Smooth muscle cell (in vitro differentiated cells): ENCODE measurements at regions not wholly inside any gene's neighbourhood (a gene's known extent, or its start where the extent isn't known, plus 50 kb on each side); places are given as distances from the start of the nearest gene placed in this dataset.
A peak's percentile ranks its signal among the peaks of the same experiment; 100 is the strongest.

ENCODE experiments used
- DNase-seq: peaks from one replicate; lab custom pipeline; 2025; ENCODE audit not compliant: unreplicated experiment; lab: John Stamatoyannopoulos, UW
- H2AFZ ChIP-seq: fragments of 200-600 bp; sonication (generic); 2 replicates; pipeline ENCODE4 v1.6.0; 2016; ENCODE audit warnings: antibody characterized with exemption, low read depth, mild to moderate bottlenecking
- H3F3A ChIP-seq: fragments of 200-600 bp; sonication (generic); 2 replicates; pipeline ENCODE4 v1.6.0; 2017; ENCODE audit warnings: antibody characterized with exemption, low read depth
- H3K27ac ChIP-seq: fragments of 200-600 bp; sonication (generic); 2 replicates; pipeline ENCODE4 v1.5.1; 2016; ENCODE audit warnings: low read depth, mild to moderate bottlenecking
- H3K27me3 ChIP-seq: fragments of 200-600 bp; sonication (generic); 2 replicates; pipeline ENCODE4 v1.6.1; 2016; ENCODE audit warnings: low read depth, mild to moderate bottlenecking
- H3K36me3 ChIP-seq: fragments of 200-600 bp; sonication (generic); 2 replicates; pipeline ENCODE4 v1.5.1; 2016; ENCODE audit warnings: low read depth
- H3K4me1 ChIP-seq: fragments of 200-600 bp; sonication (generic); 2 replicates; pipeline ENCODE4 v1.5.1; 2016; ENCODE audit warnings: low read depth
- H3K4me2 ChIP-seq: fragments of 200-600 bp; sonication (generic); 2 replicates; pipeline ENCODE4 v1.6.0; 2016; ENCODE audit warnings: mild to moderate bottlenecking
- H3K4me3 ChIP-seq: fragments of 200-600 bp; sonication (generic); 2 replicates; pipeline ENCODE4 v1.5.1; 2016; ENCODE audit warnings: mild to moderate bottlenecking
- H3K79me2 ChIP-seq: fragments of 200-600 bp; sonication (generic); 2 replicates; pipeline ENCODE4 v1.6.0; 2016; ENCODE audit warnings: low read depth, mild to moderate bottlenecking
- H3K9ac ChIP-seq: fragments of 200-600 bp; sonication (generic); 2 replicates; pipeline ENCODE4 v1.6.0; 2016; ENCODE audit warnings: low read depth
- H3K9me3 ChIP-seq: fragments of 200-600 bp; sonication (generic); replicated peaks from 2 replicates; pipeline ENCODE4 v1.5.1; 2016; ENCODE audit warnings: low read depth
- H4K20me1 ChIP-seq: fragments of 200-600 bp; sonication (generic); 2 replicates; pipeline ENCODE4 v1.6.0; 2016; ENCODE audit warnings: low read depth
- CTCF ChIP-seq: fragments of 200-600 bp; sonication (generic); IDR thresholded peaks from 2 replicates; pipeline ENCODE4 v1.5.1; 2017; ENCODE audit warnings: borderline replicate concordance, mild to moderate bottlenecking, antibody characterized with exemption; ENCODE audit not compliant: insufficient read depth, poor library complexity, severe bottlenecking
- WGBS: methylation state at CpG from one replicate; pipeline ENCODE4 v1.1.7; 2016; ENCODE audit warnings: low lambda C conversion rate; 5-methylcytosine and 5-hydroxymethylcytosine counted together

- DNase-seq: no peak
- H2AFZ ChIP-seq: no peak overlapping the region
- H3K4me3 ChIP-seq: no peak overlapping the region
- H3K9me3 ChIP-seq: no peaks in the 10 kb centered on the region
- no peaks in the 10 kb centered on the region for H4K20me1 ChIP-seq
- TF ChIP-seq CTCF: no peak
- H3K36me3 ChIP-seq: no peaks in the 10 kb centered on the region
- peaks cover 2% of the 10 kb centered on the region for H3F3A ChIP-seq
- no peaks in the 10 kb centered on the region for H3K27me3 ChIP-seq
- no peak overlapping the region for H3K4me2 ChIP-seq
- H3K79me2 ChIP-seq: no peaks in the 10 kb centered on the region
- H3K27ac ChIP-seq: no peak overlapping the region
- H3K4me1 ChIP-seq: no peaks in the 10 kb centered on the region
- no peak overlapping the region for H3K9ac ChIP-seq
- WGBS: 94% methylated on average over 3 of the region's 3 CpGs
Measured at GRCh38 chr10:90575125-90575524, 282.7 kb downstream of the HTR7 start.

- DNase-seq: no peak
- Histone ChIP-seq H3K79me2 (no peaks in the 10 kb centered on the region), H3K36me3 (no peaks in the 10 kb centered on the region), H3K27me3 (no peaks in the 10 kb centered on the region), H2AFZ (no peak overlapping the region), H3K9ac (no peak overlapping the region), H3F3A (peaks cover 2% of the 10 kb centered on the region), H3K4me2 (no peak overlapping the region), H4K20me1 (no peaks in the 10 kb centered on the region), H3K27ac (no peak overlapping the region), H3K9me3 (no peaks in the 10 kb centered on the region), H3K4me1 (no peaks in the 10 kb centered on the region), H3K4me3 (no peak overlapping the region)
- no peak for TF ChIP-seq CTCF
- 90% methylated on average over 1 of the region's 1 CpG for WGBS
Measured at GRCh38 chr10:90577569-90577968, 280.3 kb downstream of the HTR7 start.

GRCh38 chr10:90579602-90580242 lies 278.1 kb downstream of the HTR7 start:
- H3K79me2 ChIP-seq: no peaks in the 10 kb centered on the region
- peaks cover 2% of the 10 kb centered on the region for H3F3A ChIP-seq
- no peaks in the 10 kb centered on the region for H3K4me1 ChIP-seq
- H3K27me3 ChIP-seq: no peaks in the 10 kb centered on the region
- H4K20me1 ChIP-seq: no peaks in the 10 kb centered on the region
- H3K9me3 ChIP-seq: no peaks in the 10 kb centered on the region
- H3K4me2 ChIP-seq: no peak overlapping the region
- H3K9ac ChIP-seq: no peak overlapping the region
- H3K36me3 ChIP-seq: no peaks in the 10 kb centered on the region
- DNase-seq: no peak
- WGBS: 25% methylated on average over 1 of the region's 1 CpG
- H3K27ac ChIP-seq: peak overlapping the region; percentile 39
- peak; percentile 22 for TF ChIP-seq CTCF
- no peak overlapping the region for H3K4me3 ChIP-seq
- peak overlapping the region; percentile 4 for H2AFZ ChIP-seq

GRCh38 chr10:90583416-90583815 lies 274.4 kb downstream of the HTR7 start:
- no peak for TF ChIP-seq CTCF
- no peaks in the 10 kb centered on the region for H3K4me1 ChIP-seq
- H4K20me1 ChIP-seq: no peaks in the 10 kb centered on the region
- peaks cover 7% of the 10 kb centered on the region for H3F3A ChIP-seq
- no peak overlapping the region for H3K4me3 ChIP-seq
- H3K9me3 ChIP-seq: no peaks in the 10 kb centered on the region
- no peak overlapping the region for H3K27ac ChIP-seq
- no peak overlapping the region for H3K4me2 ChIP-seq
- WGBS: 94% methylated on average over 3 of the region's 3 CpGs
- no peak overlapping the region for H2AFZ ChIP-seq
- H3K27me3 ChIP-seq: no peaks in the 10 kb centered on the region
- no peak overlapping the region for H3K9ac ChIP-seq
- no peaks in the 10 kb centered on the region for H3K36me3 ChIP-seq
- H3K79me2 ChIP-seq: no peaks in the 10 kb centered on the region
- DNase-seq: no peak
